PC-3 (cell line): ENCODE measurements at regions not wholly inside any gene's neighbourhood (a gene's known extent, or its start where the extent isn't known, plus 50 kb on each side); places are given as distances from the start of the nearest gene placed in this dataset.

Source experiments
- ATAC-seq: fragments of 200-7000 bp; cut with Tn5 transposase; 2 replicates; pipeline ENCODE4 v1.9.1; 2020; ENCODE audit warnings: mild to moderate bottlenecking, moderate library complexity
- BruUV-seq: library from RNA; stranded (reverse); fragments of 400-500 nt; replicated peaks from 2 replicates; lab custom pipeline; 2021; lab: Mats Ljungman, UMichigan
- CTCF ChIA-PET: fragments of 300-600 bp; sonication (Branson Sonifier 250); formaldehyde crosslinking; loops from one replicate; lab custom pipeline; 2022; ENCODE audit warnings: antibody characterized with exemption; lab: Charles Lee
- POLR2A ChIA-PET: fragments of 300-600 bp; sonication (Branson Sonifier 250); formaldehyde crosslinking; loops from one replicate; lab custom pipeline; 2022; ENCODE audit warnings: antibody characterized with exemption; ENCODE audit not compliant: unreplicated experiment; lab: Charles Lee
- DNase-seq: peaks from one replicate; pipeline ENCODE4 v3.0.0-alpha.2; 2015
- H2AFZ ChIP-seq: fragments of 300-600 bp; sonication (generic); 2 replicates; pipeline ENCODE4 v1.6.0; 2016; ENCODE audit warnings: antibody characterized with exemption, low read length
- H3F3A ChIP-seq: fragments of 300-600 bp; sonication (generic); one replicate; pipeline ENCODE4 v1.6.0; 2017; ENCODE audit warnings: antibody characterized with exemption, low read length, control low read depth, mild to moderate bottlenecking; ENCODE audit not compliant: unreplicated experiment
- H3K27ac ChIP-seq: fragments of 300-600 bp; sonication (generic); 2 replicates; pipeline ENCODE4 v1.5.1; 2016; ENCODE audit warnings: mild to moderate bottlenecking, low read length
- H3K27me3 ChIP-seq: fragments of 300-600 bp; sonication (generic); 2 replicates; pipeline ENCODE4 v1.6.1; 2016; ENCODE audit warnings: low read length, mixed read lengths
- H3K36me3 ChIP-seq: fragments of 300-600 bp; sonication (generic); 2 replicates; pipeline ENCODE4 v1.6.1; 2016; ENCODE audit warnings: low read depth, mixed run types, low read length, mixed read lengths
- H3K4me1 ChIP-seq: fragments of 300-600 bp; sonication (generic); 2 replicates; pipeline ENCODE4 v1.5.1; 2016; ENCODE audit warnings: low read length; ENCODE audit not compliant: insufficient read depth
- H3K4me2 ChIP-seq: fragments of 300-600 bp; sonication (generic); 2 replicates; pipeline ENCODE4 v1.6.0; 2016; ENCODE audit warnings: low read length
- H3K4me3 ChIP-seq: fragments of 300-600 bp; sonication (generic); 2 replicates; pipeline ENCODE4 v1.5.1; 2016; ENCODE audit warnings: mild to moderate bottlenecking, low read length, mixed read lengths
- H3K79me2 ChIP-seq: fragments of 300-600 bp; sonication (generic); 2 replicates; pipeline ENCODE4 v1.6.1; 2017; ENCODE audit warnings: low read length, mixed read lengths
- H3K9ac ChIP-seq: fragments of 300-600 bp; sonication (generic); 2 replicates; pipeline ENCODE4 v1.6.0; 2016; ENCODE audit warnings: mild to moderate bottlenecking, low read length
- H3K9me2 ChIP-seq: fragments of 300-600 bp; sonication (generic); replicated peaks from 2 replicates; pipeline ENCODE4 v1.6.1; 2016; ENCODE audit warnings: mixed run types, low read length, mixed read lengths
- H3K9me3 ChIP-seq: fragments of 300-600 bp; sonication (generic); 2 replicates; pipeline ENCODE4 v1.6.1; 2016; ENCODE audit warnings: low read length, mixed read lengths
- H4K20me1 ChIP-seq: fragments of 300-600 bp; sonication (generic); 2 replicates; pipeline ENCODE4 v1.6.1; 2016; ENCODE audit warnings: low read length, mixed read lengths
- CTCF ChIP-seq: fragments of 300-600 bp; sonication (generic); conservative IDR thresholded peaks from 2 replicates; pipeline ENCODE4 v1.5.1; 2017; ENCODE audit warnings: antibody characterized with exemption, low read depth, mild to moderate bottlenecking, low read length
- EZH2 ChIP-seq: fragments of 300-600 bp; sonication (generic); IDR thresholded peaks from one replicate; pipeline ENCODE4 v1.6.1; 2017; ENCODE audit warnings: antibody characterized with exemption, mild to moderate bottlenecking, low read length; ENCODE audit not compliant: unreplicated experiment
- EZH2phosphoT487 ChIP-seq: fragments of 300-600 bp; sonication (generic); IDR thresholded peaks from 2 replicates; pipeline ENCODE4 v1.6.1; 2018; ENCODE audit warnings: mild to moderate bottlenecking, antibody characterized with exemption, low read length, borderline replicate concordance
- intact Hi-C: fragments of 100-400 bp; cut with micrococcal nuclease; formaldehyde crosslinking; loops from 2 replicates; pipeline ENCODE4 v1.9.0; 2023

- Histone ChIP-seq H3K4me1 (no peaks in the 10 kb centered on the region), H4K20me1 (no peaks in the 10 kb centered on the region), H3K9ac (no peak overlapping the region), H3K36me3 (no peaks in the 10 kb centered on the region), H3K9me3 (no peaks in the 10 kb centered on the region), H3K27ac (no peak overlapping the region), H3K4me2 (no peak overlapping the region), H3K27me3 (no peaks in the 10 kb centered on the region; the same call in 1 of the 2 replicates), H3F3A (no peaks in the 10 kb centered on the region), H2AFZ (no peak overlapping the region), H3K79me2 (no peaks in the 10 kb centered on the region), H3K9me2 (no peaks in the 10 kb centered on the region), H3K4me3 (no peak overlapping the region)
- TF ChIP-seq CTCF: no peak
- no peak for TF ChIP-seq EZH2
- DNase-seq (no peak), ATAC-seq (no peak)
- CTCF ChIA-PET: no interaction called here
- no TSS peak for BruUV-seq
- intact Hi-C loops: no loop called here
- POLR2A ChIA-PET: no interaction called here
Measured at GRCh38 chr9:90538566-90538965, 104.1 kb downstream of the DIRAS2 start.

GRCh38 chr9:90539286-90539685 is 103.3 kb downstream of the DIRAS2 start:
- intact Hi-C loops: no loop called here
- DNase-seq (no peak), ATAC-seq (no peak)
- Histone ChIP-seq H3K4me1 (no peaks in the 10 kb centered on the region), H3K9me3 (no peaks in the 10 kb centered on the region), H3K4me3 (no peak overlapping the region), H3K36me3 (no peaks in the 10 kb centered on the region), H3K9ac (no peak overlapping the region), H3K79me2 (no peaks in the 10 kb centered on the region), H3K27me3 (no peaks in the 10 kb centered on the region; the same call in 1 of the 2 replicates), H3K9me2 (no peaks in the 10 kb centered on the region), H3F3A (no peaks in the 10 kb centered on the region), H4K20me1 (no peaks in the 10 kb centered on the region), H2AFZ (no peak overlapping the region), H3K4me2 (no peak overlapping the region), H3K27ac (no peak overlapping the region)
- no TSS peak for BruUV-seq
- CTCF ChIA-PET: no interaction called here
- TF ChIP-seq EZH2phosphoT487 (no peak), CTCF (no peak), EZH2 (no peak)
- POLR2A ChIA-PET: no interaction called here

- ATAC-seq: no peak
Measured at GRCh38 chr9:90540734-90541133, 101.9 kb downstream of the DIRAS2 start.

More at GRCh38 chr9:90540734-90541133, 101.9 kb downstream of the DIRAS2 start:
- H4K20me1 ChIP-seq: no peaks in the 10 kb centered on the region
- no peaks in the 10 kb centered on the region; the same call in 1 of the 2 replicates for H3K27me3 ChIP-seq
- no peaks in the 10 kb centered on the region for H3K9me2 ChIP-seq
- H3K4me1 ChIP-seq: no peaks in the 10 kb centered on the region
- ChIA-PET POLR2A (no interaction called here), CTCF (no interaction called here)
- no peaks in the 10 kb centered on the region for H3K36me3 ChIP-seq
- no peak overlapping the region for H3K9ac ChIP-seq
- no peaks in the 10 kb centered on the region for H3F3A ChIP-seq
- H3K79me2 ChIP-seq: no peaks in the 10 kb centered on the region
- intact Hi-C loops: no loop called here
- H3K4me3 ChIP-seq: no peak overlapping the region
- TF ChIP-seq EZH2phosphoT487: no peak
- TF ChIP-seq EZH2: no peak
- no peak for TF ChIP-seq CTCF
- H2AFZ ChIP-seq: no peak overlapping the region
- H3K9me3 ChIP-seq: no peaks in the 10 kb centered on the region
- no peak overlapping the region for H3K4me2 ChIP-seq
- DNase-seq: no peak
- no peak overlapping the region for H3K27ac ChIP-seq
- BruUV-seq: no TSS peak
